Suppressor macrophage treated with lipopolysaccharide for 4 hours (primary cell): ENCODE measurements at regions not wholly inside any gene's neighbourhood (a gene's known extent, or its start where the extent isn't known, plus 50 kb on each side); places are given as distances from the start of the nearest gene placed in this dataset.
A peak's percentile ranks its signal among the peaks of the same experiment; 100 is the strongest.
"Not testable (repeated sequence)": the region's sequence is repeated elsewhere in the genome, so short reads cannot be mapped to it uniquely, and the experiment has no call there.

Source experiments
- DNase-seq: peaks from one replicate; pipeline ENCODE4 v3.0.0-alpha.2; 2020

GRCh38 chr10:109030581-109031210 lies 892.6 kb downstream of the XPNPEP1 start:
- no peak for DNase-seq

- no peak for DNase-seq
Observed at GRCh38 chr10:109029870-109030269, 893.4 kb downstream of the XPNPEP1 start.

GRCh38 chr10:109027534-109028185 lies 895.7 kb downstream of the XPNPEP1 start:
- no peak for DNase-seq

DNA sequence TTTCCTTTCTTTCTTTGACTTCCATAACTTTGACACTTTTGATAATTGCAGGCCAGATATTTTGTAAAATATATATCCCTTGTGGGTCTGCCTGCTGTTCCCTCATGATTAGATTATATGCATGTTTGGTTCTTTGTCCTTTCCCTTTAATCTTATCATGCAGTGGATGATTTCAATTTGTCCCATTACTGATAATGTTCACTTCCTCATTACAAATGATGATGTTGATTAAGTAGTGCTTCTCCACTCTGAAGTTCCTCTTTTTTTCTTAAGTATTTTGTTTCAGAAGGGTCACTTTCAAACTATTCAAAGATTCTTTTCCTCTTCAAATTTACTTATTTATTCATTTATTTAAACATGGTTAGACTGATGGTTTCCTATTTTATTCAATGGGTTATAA lies 898.1 kb downstream of the XPNPEP1 start:
- no peak for DNase-seq

GRCh38 chr10:109022417-109023049 lies 900.8 kb downstream of the XPNPEP1 start:
- DNase-seq, result no peak

DNA sequence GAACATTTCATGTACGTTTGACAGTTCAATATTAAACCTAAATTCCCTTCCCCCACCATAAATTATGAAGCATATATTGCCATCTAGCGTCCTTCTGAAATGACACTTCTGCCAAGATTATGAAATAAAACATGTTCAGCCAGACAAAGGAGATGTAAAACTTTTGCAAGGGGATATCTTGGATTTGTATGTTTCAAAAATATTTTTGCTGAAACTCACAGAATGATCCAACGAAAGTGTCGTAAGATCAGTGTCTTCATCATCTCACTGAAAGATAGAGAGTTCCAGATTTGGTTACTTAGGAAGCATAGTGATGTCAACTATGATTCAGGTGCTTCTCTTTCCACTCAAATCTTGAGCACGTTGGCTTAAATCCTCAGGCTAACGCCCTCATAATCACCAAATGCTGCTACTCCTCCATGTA lies 904.3 kb downstream of the XPNPEP1 start:
- DNase-seq, result no peak

- DNase-seq, result no peak
Observed at GRCh38 chr10:109007514-109007913, 915.8 kb downstream of the XPNPEP1 start.

- DNase-seq, result no peak
Observed at GRCh38 chr10:108990441-108990840, 932.9 kb downstream of the XPNPEP1 start.

DNA sequence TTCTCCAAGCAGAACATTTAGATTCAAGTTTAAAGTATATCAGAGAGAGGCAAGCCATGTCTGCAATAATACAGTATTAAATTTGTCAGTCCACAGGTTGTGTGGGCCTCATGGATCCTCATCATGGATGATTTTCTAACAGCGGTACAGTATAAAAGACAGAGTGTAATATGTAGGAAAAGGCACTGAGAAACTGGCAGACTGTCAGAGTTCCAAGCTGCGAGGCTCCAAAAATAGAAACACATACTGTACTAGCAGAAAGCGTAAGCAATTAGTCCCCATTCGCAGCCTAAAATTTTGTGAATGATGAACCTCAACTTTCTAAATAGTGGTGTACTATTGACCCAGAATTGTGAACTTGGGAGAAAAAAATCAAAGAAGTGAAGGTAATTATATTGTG lies 933.3 kb downstream of the XPNPEP1 start:
- DNase-seq, result no peak

GRCh38 chr10:108982159-108982558 lies 941.2 kb downstream of the XPNPEP1 start:
- no peak for DNase-seq

GRCh38 chr10:108980869-108981268 lies 942.4 kb downstream of the XPNPEP1 start:
- DNase-seq, result no peak

DNA sequence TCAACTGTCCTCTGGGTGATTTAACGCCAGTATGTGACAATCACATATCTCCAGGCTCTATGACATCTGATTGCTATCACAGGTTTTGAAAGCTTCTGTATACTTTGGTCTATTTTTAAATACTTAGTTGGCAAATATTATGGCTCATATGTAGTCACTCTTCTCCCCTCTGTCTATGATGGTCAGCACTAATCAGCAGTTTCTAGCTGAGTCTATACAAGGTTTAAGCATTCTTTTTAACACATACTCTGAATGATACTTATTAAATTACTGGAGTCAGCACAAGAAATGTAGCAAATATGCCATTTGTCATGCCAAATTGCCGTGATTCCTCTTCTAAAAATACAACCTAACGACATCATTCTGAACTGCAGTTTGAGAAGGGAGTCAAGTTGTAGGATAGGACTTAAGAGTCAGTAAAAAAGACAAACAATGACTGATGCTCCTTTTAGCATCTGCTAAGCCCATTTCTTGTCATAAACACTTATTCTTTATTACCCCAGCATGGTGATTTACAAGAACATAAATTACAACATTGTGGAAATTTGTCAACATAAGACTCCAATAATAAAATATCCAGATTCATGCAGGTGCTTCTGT lies 947.8 kb downstream of the XPNPEP1 start:
- no peak for DNase-seq

GRCh38 chr10:108970016-108970415 lies 953.3 kb downstream of the XPNPEP1 start:
- no peak for DNase-seq

GRCh38 chr10:108966411-108966810 lies 956.9 kb downstream of the XPNPEP1 start:
- DNase-seq, result no peak

GRCh38 chr10:108966005-108966404 lies 957.3 kb downstream of the XPNPEP1 start:
- no peak for DNase-seq

- no peak for DNase-seq
Observed at GRCh38 chr10:108962172-108962571, 961.1 kb downstream of the XPNPEP1 start.

DNA sequence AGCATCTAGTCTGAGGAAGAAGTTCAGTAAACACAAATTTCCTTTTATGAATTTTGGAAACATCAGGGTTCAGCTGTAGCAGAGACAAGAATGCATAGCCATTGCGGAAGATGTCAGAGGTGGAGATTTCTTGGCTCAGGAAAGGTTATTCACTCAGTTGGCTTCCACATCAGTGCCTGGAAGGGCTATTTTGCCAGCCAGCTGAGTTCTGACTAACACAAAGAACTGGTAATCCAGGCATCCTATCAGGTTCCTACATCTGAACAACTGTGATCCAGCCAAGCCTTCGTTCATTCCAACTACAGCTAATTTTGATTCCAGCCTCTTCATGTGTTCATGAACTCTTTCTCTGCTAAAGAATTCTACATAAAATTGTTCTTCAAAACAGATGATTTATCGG lies 965.6 kb downstream of the XPNPEP1 start:
- DNase-seq, result no peak

GRCh38 chr10:108956149-108956548 lies 967.2 kb downstream of the XPNPEP1 start:
- no peak for DNase-seq

- not testable (repeated sequence) for DNase-seq
Observed at GRCh38 chr10:108920029-108920428, 1003.3 kb downstream of the XPNPEP1 start.

DNA sequence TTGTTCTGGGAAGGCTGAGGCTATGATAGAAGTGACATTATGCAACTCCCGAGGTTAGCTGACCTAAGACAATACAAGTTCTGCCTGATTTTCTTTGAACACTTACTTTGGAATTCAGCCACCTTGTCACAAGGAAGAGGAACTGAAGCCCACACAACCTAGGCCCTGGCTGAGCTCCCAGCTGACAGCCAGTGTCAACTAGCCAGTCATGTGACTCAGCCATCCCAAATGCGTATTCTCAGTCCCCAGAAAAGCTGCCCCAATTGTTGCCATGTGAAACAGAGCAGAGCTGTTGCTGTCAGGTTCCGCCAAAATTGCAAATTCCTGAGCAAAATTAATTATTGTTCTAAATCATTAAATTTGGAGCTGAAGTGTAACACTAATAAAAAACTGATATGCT lies 1010.0 kb downstream of the XPNPEP1 start:
- DNase-seq, result no peak

DNA sequence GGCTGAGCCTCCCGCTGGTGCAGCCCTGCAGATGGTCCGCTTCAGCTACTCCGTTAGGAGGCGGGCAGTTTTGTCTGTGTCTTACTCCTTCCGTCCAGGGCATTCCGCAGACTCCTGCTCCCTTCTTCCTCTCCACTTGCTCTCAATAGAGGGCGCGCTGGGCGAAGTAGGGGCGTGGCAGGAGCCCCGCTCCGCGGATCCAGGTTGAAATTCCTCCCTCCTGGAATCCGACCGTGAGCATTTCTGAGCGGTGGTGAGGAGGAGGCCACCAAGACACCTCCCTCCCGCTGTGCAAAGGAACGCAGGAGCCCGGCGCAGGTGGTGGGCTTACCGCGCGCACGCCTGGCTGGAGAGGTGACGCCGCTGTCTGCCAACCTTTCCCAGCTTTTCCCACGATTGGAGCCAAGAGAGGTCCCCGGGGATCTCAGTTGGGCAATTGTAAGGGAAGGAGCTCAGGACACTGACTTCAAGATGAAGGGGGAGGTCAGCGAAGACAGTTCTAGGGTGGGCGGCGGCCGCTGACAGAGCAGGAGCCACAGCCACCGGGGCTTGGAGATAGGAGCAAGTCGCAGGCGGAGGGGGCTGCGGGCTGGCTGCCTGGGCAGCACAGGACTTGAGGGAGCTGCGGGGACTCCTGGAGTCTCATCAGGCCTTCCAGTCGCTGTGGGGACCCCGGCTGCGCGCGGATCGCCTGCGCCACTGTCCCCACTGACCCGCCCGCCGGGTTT lies 1011.3 kb downstream of the XPNPEP1 start:
- peak; percentile 2 for DNase-seq

- no peak for DNase-seq
Observed at GRCh38 chr10:108908096-108908495, 1015.2 kb downstream of the XPNPEP1 start.

DNA sequence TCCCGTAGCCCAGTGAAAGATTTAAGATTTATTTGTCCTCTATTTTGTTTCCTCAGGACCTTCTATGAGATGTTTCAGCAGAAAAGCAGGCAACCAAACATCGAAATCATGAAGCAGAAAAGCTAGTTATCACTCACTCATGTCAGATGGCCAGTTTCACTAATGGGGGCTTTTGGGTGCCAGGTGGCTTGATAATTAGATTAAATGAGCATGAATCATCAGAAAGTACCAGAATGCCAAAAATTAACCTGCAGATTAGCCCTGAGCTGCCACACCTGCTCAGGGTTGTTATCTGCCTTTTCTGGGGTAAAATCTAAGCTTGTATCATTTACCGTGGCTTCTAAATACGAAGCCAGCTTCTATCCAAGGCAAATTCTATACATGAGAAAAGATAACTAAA lies 1017.5 kb downstream of the XPNPEP1 start:
- no peak for DNase-seq
